NT2/D1 (cell line): ENCODE measurements at regions not wholly inside any gene's neighbourhood (a gene's known extent, or its start where the extent isn't known, plus 50 kb on each side); places are given as distances from the start of the nearest gene placed in this dataset.
"Not testable (repeated sequence)": the region's sequence is repeated elsewhere in the genome, so short reads cannot be mapped to it uniquely, and the experiment has no call there.

ENCODE experiments used
- DNase-seq: peaks from one replicate; pipeline ENCODE4 v3.0.0-alpha.2; 2011; ENCODE audit warnings: low read depth, low spot score
- H3K27me3 ChIP-seq: 2 replicates; pipeline ENCODE4 v1.6.0; 2011; ENCODE audit warnings: mild to moderate bottlenecking; ENCODE audit not compliant: insufficient read length, insufficient read depth
- H3K36me3 ChIP-seq: 2 replicates; pipeline ENCODE4 v1.6.1; 2011; ENCODE audit warnings: mild to moderate bottlenecking, low read length, mixed read lengths; ENCODE audit not compliant: insufficient read depth, insufficient read length
- H3K4me1 ChIP-seq: 2 replicates; pipeline ENCODE4 v1.5.1; 2011; ENCODE audit not compliant: insufficient read depth, insufficient read length
- H3K4me3 ChIP-seq: 2 replicates; pipeline ENCODE4 v1.5.1; 2011; ENCODE audit warnings: low read depth; ENCODE audit not compliant: insufficient read length
- H3K9ac ChIP-seq: 2 replicates; pipeline ENCODE4 v1.6.0; 2011; ENCODE audit warnings: low read depth; ENCODE audit not compliant: insufficient read length
- H3K9me3 ChIP-seq: 2 replicates; pipeline ENCODE4 v1.5.1; 2011; ENCODE audit warnings: mild to moderate bottlenecking, low read length; ENCODE audit not compliant: insufficient read depth
- SUZ12 ChIP-seq: IDR thresholded peaks from 2 replicates; pipeline ENCODE4 v1.6.1; 2011; ENCODE audit not compliant: insufficient read length, insufficient read depth; ENCODE audit errors: extremely low read depth
- YY1 ChIP-seq: IDR thresholded peaks from 2 replicates; pipeline ENCODE4 v1.6.1; 2011; ENCODE audit not compliant: insufficient read length, insufficient read depth
- ZNF274 ChIP-seq: IDR thresholded peaks from 2 replicates; pipeline ENCODE4 v1.6.1; 2011; ENCODE audit warnings: mild to moderate bottlenecking, low read depth, low read length

GRCh38 chr16:80100186-80100585 lies 440.6 kb upstream of the DYNLRB2 start:
- Histone ChIP-seq H3K9ac (no peak overlapping the region), H3K4me3 (no peak overlapping the region), H3K9me3 (peaks cover 18% of the 10 kb centered on the region; the same call in 1 of the 2 replicates), H3K27me3 (no peaks in the 10 kb centered on the region), H3K36me3 (no peaks in the 10 kb centered on the region), H3K4me1 (no peaks in the 10 kb centered on the region)
- DNase-seq, result no peak
- TF ChIP-seq ZNF274 (no peak), SUZ12 (no peak), YY1 (no peak)

- no peaks in the 10 kb centered on the region for H3K4me1 ChIP-seq
- H3K36me3 ChIP-seq, result no peaks in the 10 kb centered on the region
- no peak for TF ChIP-seq SUZ12
- no peak for TF ChIP-seq ZNF274
- no peak for TF ChIP-seq YY1
- no peak overlapping the region for H3K4me3 ChIP-seq
- no peaks in the 10 kb centered on the region for H3K27me3 ChIP-seq
- DNase-seq, result no peak
- H3K9ac ChIP-seq, result no peak overlapping the region
- H3K9me3 ChIP-seq, result peaks cover 18% of the 10 kb centered on the region; the same call in 1 of the 2 replicates
Measured at GRCh38 chr16:80097098-80097497, 443.7 kb upstream of the DYNLRB2 start.

GRCh38 chr16:80092681-80093080 lies 448.1 kb upstream of the DYNLRB2 start:
- H3K27me3 ChIP-seq, result no peaks in the 10 kb centered on the region
- no peak overlapping the region for H3K9ac ChIP-seq
- DNase-seq, result no peak
- H3K4me3 ChIP-seq, result no peak overlapping the region
- no peaks in the 10 kb centered on the region for H3K4me1 ChIP-seq
- H3K36me3 ChIP-seq, result no peaks in the 10 kb centered on the region
- peaks cover 17% of the 10 kb centered on the region; the same call in 1 of the 2 replicates for H3K9me3 ChIP-seq
- TF ChIP-seq YY1 (no peak), SUZ12 (no peak), ZNF274 (no peak)

- not testable (repeated sequence) for H3K9me3 ChIP-seq, H3K36me3 ChIP-seq, H3K9ac ChIP-seq, H3K4me3 ChIP-seq, H3K27me3 ChIP-seq, H3K4me1 ChIP-seq, DNase-seq
Measured at GRCh38 chr16:80091453-80091852, 449.3 kb upstream of the DYNLRB2 start.

GRCh38 chr16:80085606-80086005 lies 455.2 kb upstream of the DYNLRB2 start:
- H3K4me3 ChIP-seq, result no peak overlapping the region
- H3K9me3 ChIP-seq, result no peaks in the 10 kb centered on the region
- TF ChIP-seq ZNF274, result no peak
- TF ChIP-seq YY1, result no peak
- no peak for TF ChIP-seq SUZ12
- H3K4me1 ChIP-seq, result no peaks in the 10 kb centered on the region
- H3K9ac ChIP-seq, result no peak overlapping the region
- H3K36me3 ChIP-seq, result no peaks in the 10 kb centered on the region
- DNase-seq, result no peak
- no peaks in the 10 kb centered on the region for H3K27me3 ChIP-seq

- Histone ChIP-seq H3K4me1 (no peaks in the 10 kb centered on the region), H3K36me3 (no peaks in the 10 kb centered on the region), H3K9ac (no peak overlapping the region), H3K27me3 (no peaks in the 10 kb centered on the region), H3K4me3 (no peak overlapping the region), H3K9me3 (no peaks in the 10 kb centered on the region)
- peak; percentile 61 for DNase-seq
- TF ChIP-seq SUZ12, result no peak
- no peak for TF ChIP-seq YY1
- TF ChIP-seq ZNF274, result no peak
Measured at GRCh38 chr16:80084614-80085013, 456.2 kb upstream of the DYNLRB2 start.

- H3K27me3 ChIP-seq, result no peaks in the 10 kb centered on the region
- H3K9ac ChIP-seq, result no peak overlapping the region
- no peak overlapping the region for H3K4me3 ChIP-seq
- DNase-seq, result no peak
- H3K9me3 ChIP-seq, result no peaks in the 10 kb centered on the region
- no peaks in the 10 kb centered on the region for H3K4me1 ChIP-seq
- H3K36me3 ChIP-seq, result no peaks in the 10 kb centered on the region
- TF ChIP-seq YY1, result no peak
- no peak for TF ChIP-seq ZNF274
- no peak for TF ChIP-seq SUZ12
Measured at GRCh38 chr16:80084163-80084562, 456.6 kb upstream of the DYNLRB2 start.

- H3K27me3 ChIP-seq, result no peaks in the 10 kb centered on the region
- H3K36me3 ChIP-seq, result no peaks in the 10 kb centered on the region
- DNase-seq, result no peak
- TF ChIP-seq YY1 (no peak), ZNF274 (no peak), SUZ12 (no peak)
- no peak overlapping the region for H3K4me3 ChIP-seq
- H3K9ac ChIP-seq, result no peak overlapping the region
- no peaks in the 10 kb centered on the region for H3K9me3 ChIP-seq
- H3K4me1 ChIP-seq, result no peaks in the 10 kb centered on the region
Measured at GRCh38 chr16:80082906-80083305, 457.9 kb upstream of the DYNLRB2 start.
